ENCODE measurements at regions not wholly inside any gene's neighbourhood (a gene's known extent, or its start where the extent isn't known, plus 50 kb on each side); places are given as distances from the start of the nearest gene placed in this dataset.
"Not testable (repeated sequence)": the region's sequence is repeated elsewhere in the genome, so short reads cannot be mapped to it uniquely, and the experiment has no call there.

GRCh38 chr4:160546201-160546600, 1443.3 kb downstream of the RAPGEF2 start:
- H3K4me3 ChIP-seq, result no peak overlapping the region
- 81 to 100% methylated on average over 1 of the region's 1 CpG for WGBS, 2 donors
- no peak overlapping the region for H3K27ac ChIP-seq

GRCh38 chr4:160549951-160550519, 1447.2 kb downstream of the RAPGEF2 start:
- H3K36me3 ChIP-seq; ATAC-seq (ENCODE audit: low FRiP score in 2 of 2); H3K9me3 ChIP-seq; H3K27ac ChIP-seq; H3K27me3 ChIP-seq; H3K4me1 ChIP-seq; H3K4me3 ChIP-seq: not testable (repeated sequence)
- WGBS, 2 donors, result 94 to 97% methylated on average over 23 to 31 of the region's 32 CpGs
- peak in 1 of 2 donors; percentile 80 for DNase-seq

More at GRCh38 chr4:160546201-160546600, 1443.3 kb downstream of the RAPGEF2 start:
- Histone ChIP-seq H3K4me1 (no peaks in the 10 kb centered on the region), H3K9me3 (peaks cover 0 to 6% (median 0%) of the 10 kb centered on the region in 4 donors), H3K36me3 (no peaks in the 10 kb centered on the region), H3K27me3 (no peaks in the 10 kb centered on the region)
- TF ChIP-seq CTCF (IDR thresholded peaks at IDR 0.05), result no peak
- TF ChIP-seq POLR2AphosphoS5 (IDR thresholded peaks at IDR 0.05), result no peak
- TF ChIP-seq EP300 (IDR thresholded peaks at IDR 0.05), result no peak
- no peak for TF ChIP-seq POLR2A (IDR thresholded peaks at IDR 0.05)
- DNase-seq (no peak), ATAC-seq (ENCODE audit: low FRiP score in 2 of 2) (no peak)

GRCh38 chr4:160562661-160563060, 1459.8 kb downstream of the RAPGEF2 start:
- Histone ChIP-seq H3K27ac (no peak overlapping the region), H3K9me3 (no peaks in the 10 kb centered on the region), H3K36me3 (no peaks in the 10 kb centered on the region), H3K27me3 (no peaks in the 10 kb centered on the region), H3K4me3 (no peak overlapping the region), H3K4me1 (no peaks in the 10 kb centered on the region)
- DNase-seq, result no peak
- no peak for TF ChIP-seq POLR2AphosphoS5 (IDR thresholded peaks at IDR 0.05)
- TF ChIP-seq CTCF (IDR thresholded peaks at IDR 0.05), result no peak
- TF ChIP-seq EP300 (IDR thresholded peaks at IDR 0.05), result no peak
- no peak for TF ChIP-seq POLR2A (IDR thresholded peaks at IDR 0.05)
- WGBS, 2 donors, result 88 to 91% methylated on average over 4 of the region's 4 CpGs
- ATAC-seq (ENCODE audit: low FRiP score in 2 of 2), result no peak

- TF ChIP-seq CTCF (IDR thresholded peaks at IDR 0.05), result no peak
- no peak for TF ChIP-seq EP300 (IDR thresholded peaks at IDR 0.05)
- no peak for TF ChIP-seq POLR2A (IDR thresholded peaks at IDR 0.05)
- TF ChIP-seq POLR2AphosphoS5 (IDR thresholded peaks at IDR 0.05), result no peak
- ATAC-seq (ENCODE audit: low FRiP score in 2 of 2), result no peak
- no peak for DNase-seq
- Histone ChIP-seq H3K27ac (no peak overlapping the region), H3K4me1 (no peaks in the 10 kb centered on the region), H3K27me3 (no peaks in the 10 kb centered on the region), H3K9me3 (no peaks in the 10 kb centered on the region), H3K4me3 (no peak overlapping the region), H3K36me3 (no peaks in the 10 kb centered on the region)
- WGBS, 2 donors, result 76 to 91% methylated on average over 3 of the region's 3 CpGs
These were observed 1460.8 kb downstream of the RAPGEF2 start for GRCh38 chr4:160563552-160564282.

GRCh38 chr4:160567634-160568033, 1464.8 kb downstream of the RAPGEF2 start:
- no peak overlapping the region for H3K4me3 ChIP-seq
- TF ChIP-seq CTCF (IDR thresholded peaks at IDR 0.05) (no peak), POLR2AphosphoS5 (IDR thresholded peaks at IDR 0.05) (no peak), EP300 (IDR thresholded peaks at IDR 0.05) (no peak)

More at GRCh38 chr4:160567634-160568033, 1464.8 kb downstream of the RAPGEF2 start:
- no peaks in the 10 kb centered on the region for H3K27me3 ChIP-seq
- DNase-seq (no peak), ATAC-seq (ENCODE audit: low FRiP score in 2 of 2) (no peak)
- H3K27ac ChIP-seq, result no peak overlapping the region
- H3K36me3 ChIP-seq, result no peaks in the 10 kb centered on the region
- no peaks in the 10 kb centered on the region for H3K4me1 ChIP-seq
- no peaks in the 10 kb centered on the region for H3K9me3 ChIP-seq
- WGBS, 2 donors, result 82 to 97% methylated on average over 1 of the region's 1 CpG

Data from upper lobe of left lung (tissue), 6 donors.